IMR-90 (cell line): ENCODE measurements at regions not wholly inside any gene's neighbourhood (a gene's known extent, or its start where the extent isn't known, plus 50 kb on each side); places are given as distances from the start of the nearest gene placed in this dataset.

ENCODE experiments used
- ATAC-seq: fragments of 200-7000 bp; cut with Tn5 transposase; 2 replicates; pipeline ENCODE4 v1.9.1; 2020; ENCODE audit warnings: low read depth, mild to moderate bottlenecking, moderate library complexity
- BruUV-seq: library from RNA; stranded (reverse); fragments of 400-500 nt; replicated peaks from 2 replicates; lab custom pipeline; 2021; lab: Mats Ljungman, UMichigan
- CTCF ChIA-PET: fragments of 300-600 bp; formaldehyde crosslinking; extraction: SDS; loops from one replicate; lab custom pipeline; 2021; ENCODE audit warnings: antibody characterized with exemption; lab: Yijun Ruan, JAX
- POLR2A ChIA-PET: fragments of 300-600 bp; sonication (Branson Sonifier 250); formaldehyde crosslinking; loops from one replicate; lab custom pipeline; 2022; ENCODE audit warnings: antibody characterized with exemption; ENCODE audit not compliant: unreplicated experiment; lab: Charles Lee
- DNase-seq: peaks from one replicate; pipeline ENCODE4 v3.0.0; 2013
- H2AFZ ChIP-seq: replicated peaks from 2 replicates; pipeline ENCODE3; 2013; ENCODE audit warnings: low read length, mild to moderate bottlenecking; ENCODE audit not compliant: poor library complexity
- H2AK5ac ChIP-seq: 2 replicates; pipeline ENCODE4 v1.6.1; 2013; ENCODE audit warnings: low read depth, low read length, inconsistent platforms
- H2AK9ac ChIP-seq: replicated peaks from 2 replicates; pipeline ENCODE3; 2013; ENCODE audit warnings: mild to moderate bottlenecking, low read depth, low read length, moderate library complexity; ENCODE audit not compliant: poor library complexity
- H2BK120ac ChIP-seq: 2 replicates; pipeline ENCODE4 v1.6.1; 2013; ENCODE audit warnings: low read depth, low read length, inconsistent platforms
- H2BK15ac ChIP-seq: 3 replicates; pipeline ENCODE4 v1.6.1; 2013; ENCODE audit warnings: low read depth, low read length, inconsistent platforms
- H2BK20ac ChIP-seq: 2 replicates; pipeline ENCODE4 v1.6.1; 2013; ENCODE audit warnings: low read depth, mild to moderate bottlenecking, inconsistent platforms, low read length, moderate library complexity
- H2BK5ac ChIP-seq: 2 replicates; pipeline ENCODE4 v1.6.1; 2013; ENCODE audit warnings: mild to moderate bottlenecking, low read depth, low read length, inconsistent platforms; ENCODE audit not compliant: poor library complexity, severe bottlenecking
- H3K14ac ChIP-seq: replicated peaks from 2 replicates; pipeline ENCODE4 v1.6.1; 2013; ENCODE audit warnings: low read depth, low read length, inconsistent platforms
- H3K18ac ChIP-seq: 2 replicates; pipeline ENCODE4 v1.6.1; 2013; ENCODE audit warnings: low read depth, low read length, control low read depth
- H3K23ac ChIP-seq: 2 replicates; pipeline ENCODE4 v1.6.1; 2013; ENCODE audit warnings: low read depth, low read length, inconsistent platforms
- H3K27ac ChIP-seq: 2 replicates; pipeline ENCODE4 v1.5.1; 2013; ENCODE audit warnings: mild to moderate bottlenecking, control low read depth, low read length; ENCODE audit not compliant: insufficient read depth
- H3K27me3 ChIP-seq: 2 replicates; pipeline ENCODE4 v1.6.1; 2013; ENCODE audit warnings: low read length; ENCODE audit not compliant: control insufficient read depth, insufficient read depth
- H3K36me3 ChIP-seq: 2 replicates; pipeline ENCODE4 v1.6.1; 2013; ENCODE audit warnings: low read length, mixed read lengths; ENCODE audit not compliant: control insufficient read depth, insufficient read depth
- H3K4ac ChIP-seq: 2 replicates; pipeline ENCODE4 v1.6.1; 2013; ENCODE audit warnings: low read depth, low read length, inconsistent platforms
- H3K4me1 ChIP-seq: 2 replicates; pipeline ENCODE4 v1.6.1; 2013; ENCODE audit warnings: low read length, mixed read lengths; ENCODE audit not compliant: control insufficient read depth, insufficient read depth
- H3K4me2 ChIP-seq: 2 replicates; pipeline ENCODE4 v1.6.1; 2013; ENCODE audit warnings: low read depth, mild to moderate bottlenecking, control low read depth, low read length, moderate library complexity
- H3K4me3 ChIP-seq: 2 replicates; pipeline ENCODE4 v1.5.1; 2013; ENCODE audit warnings: low read depth, mild to moderate bottlenecking, control low read depth, low read length, moderate library complexity; ENCODE audit not compliant: insufficient read depth
- H3K56ac ChIP-seq: 2 replicates; pipeline ENCODE4 v1.6.1; 2013; ENCODE audit warnings: low read length, inconsistent platforms; ENCODE audit not compliant: insufficient read depth; ENCODE audit errors: extremely low read depth
- H3K79me1 ChIP-seq, 2 experiments: 2 replicates each; pipeline ENCODE4 v1.6.1; 2013; ENCODE audit warnings: low read length in 2 of 2, inconsistent platforms in 1 of 2, low read depth in 1 of 2
- H3K9ac ChIP-seq: 2 replicates; pipeline ENCODE4 v1.6.1; 2013; ENCODE audit warnings: low read depth, low read length, control low read depth
- H3K9me1 ChIP-seq: 2 replicates; pipeline ENCODE4 v1.6.1; 2013; ENCODE audit warnings: low read length, inconsistent platforms; ENCODE audit not compliant: insufficient read depth
- H3K9me3 ChIP-seq: 2 replicates; pipeline ENCODE4 v1.6.1; 2013; ENCODE audit warnings: low read length; ENCODE audit not compliant: control insufficient read depth, insufficient read depth
- H4K20me1 ChIP-seq: 2 replicates; pipeline ENCODE4 v1.6.1; 2013; ENCODE audit warnings: low read length, inconsistent platforms; ENCODE audit not compliant: insufficient read depth
- H4K5ac ChIP-seq: 2 replicates; pipeline ENCODE4 v1.6.1; 2013; ENCODE audit warnings: mild to moderate bottlenecking, low read depth, low read length, control low read depth
- H4K8ac ChIP-seq, 2 experiments: 2 replicates each; pipeline ENCODE4 v1.6.1; 2013; ENCODE audit warnings: low read depth in 2 of 2, low read length in 2 of 2, control low read depth in 1 of 2, inconsistent platforms in 1 of 2
- H4K91ac ChIP-seq: 2 replicates; pipeline ENCODE4 v1.6.1; 2013; ENCODE audit warnings: low read depth, low read length, inconsistent platforms; ENCODE audit not compliant: insufficient read depth
- BHLHE40 ChIP-seq: fragments of 150-350 bp; IDR thresholded peaks from 2 replicates; pipeline ENCODE4 v1.6.1; 2016; ENCODE audit warnings: mild to moderate bottlenecking, low read depth, low read length
- CHD1 ChIP-seq: IDR thresholded peaks from 2 replicates; pipeline ENCODE4 v1.6.1; 2012; ENCODE audit warnings: low read depth, low read length, improper control_type of control experiment
- CTCF ChIP-seq: conservative IDR thresholded peaks from 2 replicates; pipeline ENCODE4 v1.5.1; 2012; ENCODE audit warnings: mild to moderate bottlenecking, low read depth, low read length, improper control_type of control experiment
- ELK1 ChIP-seq: fragments of 150-350 bp; IDR thresholded peaks from 2 replicates; pipeline ENCODE4 v1.6.1; 2016; ENCODE audit warnings: low read depth, mild to moderate bottlenecking, low read length, moderate library complexity, borderline replicate concordance
- FOS ChIP-seq: fragments of 150-350 bp; IDR thresholded peaks from 2 replicates; pipeline ENCODE4 v1.6.1; 2016; ENCODE audit warnings: low read depth, low read length
- MAZ ChIP-seq: IDR thresholded peaks from 2 replicates; pipeline ENCODE4 v1.6.1; 2012; ENCODE audit warnings: low read depth, mild to moderate bottlenecking, low read length, improper control_type of control experiment, moderate library complexity, borderline replicate concordance
- NFE2L2 ChIP-seq: fragments of 150-350 bp; IDR thresholded peaks from 2 replicates; pipeline ENCODE4 v1.6.1; 2016; ENCODE audit warnings: low read depth, mild to moderate bottlenecking, low read length
- POLR2A ChIP-seq: IDR thresholded peaks from 2 replicates; pipeline ENCODE4 v1.6.1; 2012; ENCODE audit warnings: mild to moderate bottlenecking, low read depth, low read length
- RAD21 ChIP-seq: IDR thresholded peaks from 2 replicates; pipeline ENCODE4 v1.6.1; 2012; ENCODE audit warnings: low read length, improper control_type of control experiment
- RCOR1 ChIP-seq: IDR thresholded peaks from 2 replicates; pipeline ENCODE4 v1.6.1; 2012; ENCODE audit warnings: mild to moderate bottlenecking, low read length, improper control_type of control experiment; ENCODE audit not compliant: insufficient replicate concordance
- RFX5 ChIP-seq: IDR thresholded peaks from 2 replicates; pipeline ENCODE4 v1.8.0; 2012; ENCODE audit warnings: low read depth, mild to moderate bottlenecking, low read length, moderate library complexity
- WGBS, 2 experiments: methylation state at CpG; one replicate each; pipeline versions ENCODE4 v1.1.5 to v1.1.7; 2013; ENCODE audit warnings: missing lambda C conversion rate in 2 of 2; ENCODE audit not compliant: insufficient read length in 1 of 2; ENCODE audit errors: extremely low coverage in 2 of 2; 5-methylcytosine and 5-hydroxymethylcytosine counted together
- dilution Hi-C: fragments of 300-500 bp; cut with HindIII; formaldehyde crosslinking; loops from one replicate; pipeline ENCODE4 v1.14.3; 2018; ENCODE audit warnings: low sequenced_read_pairs; ENCODE audit not compliant: unreplicated experiment
- in situ Hi-C: fragments of 300-500 bp; cut with MboI; formaldehyde crosslinking; loops from 3 replicates; pipeline ENCODE4 v1.14.3; 2019; ENCODE audit warnings: low sequenced_read_pairs, inconsistent platforms, mixed read lengths
- intact Hi-C: fragments of 100-400 bp; cut with micrococcal nuclease; formaldehyde crosslinking; loops from 2 replicates; pipeline ENCODE4 v1.10.0; 2022

DNA sequence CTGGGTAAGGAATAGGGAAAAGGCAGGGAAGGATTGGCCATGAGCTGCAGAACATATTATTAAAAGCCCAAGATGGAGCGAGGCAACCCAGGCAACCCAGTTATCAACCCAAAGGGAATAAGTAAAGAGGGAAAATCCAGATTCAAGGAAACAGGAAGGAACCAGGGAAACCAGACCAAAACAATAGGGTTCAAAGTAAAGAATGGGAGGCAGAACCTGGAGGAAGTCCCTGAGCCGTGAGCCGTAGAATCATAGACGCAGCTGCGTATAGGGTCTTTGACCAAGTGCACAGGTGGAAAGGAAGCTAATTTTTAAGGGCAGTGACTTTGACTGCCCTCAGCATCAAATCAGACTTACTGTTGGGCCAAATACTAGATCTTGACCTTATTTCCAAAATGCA is 98.5 kb upstream of the SRD5A3 start:
- POLR2A ChIA-PET: no interaction called here
- ATAC-seq: no peak

More for the DNA sequence above, 98.5 kb upstream of the SRD5A3 start:
- TF ChIP-seq BHLHE40 (no peak), RCOR1 (no peak), CTCF (no peak), FOS (no peak), CHD1 (no peak), POLR2A (no peak), RAD21 (no peak), ELK1 (no peak), RFX5 (no peak), MAZ (no peak), NFE2L2 (no peak)
- no peak overlapping the region for H2BK20ac ChIP-seq
- H3K36me3 ChIP-seq: no peaks in the 10 kb centered on the region
- H2AFZ ChIP-seq: no peak overlapping the region
- no peaks in the 10 kb centered on the region for H3K79me1 ChIP-seq
- no peak overlapping the region for H3K4me2 ChIP-seq
- H3K4me3 ChIP-seq: no peak overlapping the region
- no peak overlapping the region for H2BK5ac ChIP-seq
- H3K4me1 ChIP-seq: no peaks in the 10 kb centered on the region
- no peak overlapping the region for H3K14ac ChIP-seq
- DNase-seq: no peak
- in situ Hi-C loops: no loop called here
- H4K8ac ChIP-seq: no peak overlapping the region
- no peaks in the 10 kb centered on the region for H4K20me1 ChIP-seq
- no peaks in the 10 kb centered on the region; the same call in 1 of the 2 replicates for H3K27me3 ChIP-seq
- H4K5ac ChIP-seq: no peak overlapping the region
- H3K56ac ChIP-seq: no peak overlapping the region
- no peak overlapping the region for H2AK5ac ChIP-seq
- CTCF ChIA-PET: interaction anchor here (0.6 kb wide), 1 partner anchor 208 kb away, joined by 3 read pairs; no protein-coding TSS in a partner anchor
- intact Hi-C loops: no loop called here
- no TSS peak for BruUV-seq
- H3K9me3 ChIP-seq: no peaks in the 10 kb centered on the region
- WGBS, 2 experiments: 100% methylated on average over 4 of the region's 5 CpGs; no CpG with 5 or more reads in 1 of the 2 experiments
- H3K9ac ChIP-seq: no peak overlapping the region
- no peak overlapping the region for H3K4ac ChIP-seq
- no peak overlapping the region for H2BK15ac ChIP-seq
- no peak overlapping the region for H3K18ac ChIP-seq
- dilution Hi-C loops: no loop called here
- H3K23ac ChIP-seq: no peak overlapping the region
- no peak overlapping the region for H4K91ac ChIP-seq
- no peak overlapping the region for H2BK120ac ChIP-seq
- H3K27ac ChIP-seq: no peak overlapping the region
- H3K9me1 ChIP-seq: no peaks in the 10 kb centered on the region
- no peak overlapping the region for H2AK9ac ChIP-seq
